ENCODE measurements at regions not wholly inside any gene's neighbourhood (a gene's known extent, or its start where the extent isn't known, plus 50 kb on each side); places are given as distances from the start of the nearest gene placed in this dataset.

DNA sequence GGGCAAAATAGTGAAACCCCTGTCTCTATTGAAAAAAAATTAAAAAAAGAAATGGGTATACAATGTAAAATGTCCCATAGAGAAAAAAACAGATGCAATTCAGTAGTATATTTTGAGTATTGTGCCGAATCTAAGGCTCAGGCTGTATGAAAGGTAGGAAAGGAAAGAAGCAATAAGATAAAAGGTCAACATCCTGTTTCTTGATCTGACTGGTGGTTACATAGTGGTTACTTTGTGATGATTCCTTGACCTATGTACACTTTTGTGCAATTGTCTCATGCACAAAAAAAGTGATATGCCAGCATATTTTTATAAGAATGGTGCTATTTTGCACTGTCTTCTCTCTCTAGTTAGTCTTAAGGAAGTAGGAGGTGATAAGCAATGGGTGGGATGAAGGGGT is 1333.7 kb upstream of the TMEFF2 start:
- TF ChIP-seq, protein P1, sequence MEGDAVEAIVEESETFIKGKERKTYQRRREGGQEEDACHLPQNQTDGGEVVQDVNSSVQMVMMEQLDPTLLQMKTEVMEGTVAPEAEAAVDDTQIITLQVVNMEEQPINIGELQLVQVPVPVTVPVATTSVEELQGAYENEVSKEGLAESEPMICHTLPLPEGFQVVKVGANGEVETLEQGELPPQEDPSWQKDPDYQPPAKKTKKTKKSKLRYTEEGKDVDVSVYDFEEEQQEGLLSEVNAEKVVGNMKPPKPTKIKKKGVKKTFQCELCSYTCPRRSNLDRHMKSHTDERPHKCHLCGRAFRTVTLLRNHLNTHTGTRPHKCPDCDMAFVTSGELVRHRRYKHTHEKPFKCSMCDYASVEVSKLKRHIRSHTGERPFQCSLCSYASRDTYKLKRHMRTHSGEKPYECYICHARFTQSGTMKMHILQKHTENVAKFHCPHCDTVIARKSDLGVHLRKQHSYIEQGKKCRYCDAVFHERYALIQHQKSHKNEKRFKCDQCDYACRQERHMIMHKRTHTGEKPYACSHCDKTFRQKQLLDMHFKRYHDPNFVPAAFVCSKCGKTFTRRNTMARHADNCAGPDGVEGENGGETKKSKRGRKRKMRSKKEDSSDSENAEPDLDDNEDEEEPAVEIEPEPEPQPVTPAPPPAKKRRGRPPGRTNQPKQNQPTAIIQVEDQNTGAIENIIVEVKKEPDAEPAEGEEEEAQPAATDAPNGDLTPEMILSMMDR (IDR thresholded peaks at IDR 0.05) = no peak
- TF ChIP-seq ZFX (IDR thresholded peaks at IDR 0.05; ENCODE audit: borderline replicate concordance) = no peak

Measured in 22Rv1 (cell line).